Mesothelial cell of epicardium (in vitro differentiated cells): ENCODE measurements at regions not wholly inside any gene's neighbourhood (a gene's known extent, or its start where the extent isn't known, plus 50 kb on each side); places are given as distances from the start of the nearest gene placed in this dataset.
"Not testable (repeated sequence)": the region's sequence is repeated elsewhere in the genome, so short reads cannot be mapped to it uniquely, and the experiment has no call there.

Experiments
- DNase-seq, 2 experiments: peaks; one replicate each; pipeline ENCODE4 v3.0.0; 2021; ENCODE audit warnings: low spot score in 2 of 2; ENCODE audit not compliant: unreplicated experiment in 2 of 2
- H3K27ac Mint-ChIP-seq: 2 replicates; pipeline ENCODE4 v1.8.0; 2021; ENCODE audit warnings: mixed read lengths
- H3K27me3 Mint-ChIP-seq: 2 replicates; pipeline ENCODE4 v1.8.0; 2021; ENCODE audit warnings: low read depth, mixed read lengths
- H3K36me3 Mint-ChIP-seq: 2 replicates; pipeline ENCODE4 v1.8.0; 2021; ENCODE audit warnings: mixed read lengths
- H3K4me1 Mint-ChIP-seq: 2 replicates; pipeline ENCODE4 v1.8.0; 2021; ENCODE audit warnings: mixed read lengths
- H3K4me3 Mint-ChIP-seq: 2 replicates; pipeline ENCODE4 v1.8.0; 2021; ENCODE audit warnings: mild to moderate bottlenecking, moderate library complexity, mixed read lengths
- H3K9me3 Mint-ChIP-seq: 2 replicates; pipeline ENCODE4 v1.8.0; 2021; ENCODE audit warnings: mixed read lengths
- CTCF ChIP-seq: fragments of 200-600 bp; sonication (generic); IDR thresholded peaks from one replicate; pipeline ENCODE4 v1.5.0; 2021; ENCODE audit warnings: antibody characterized with exemption; ENCODE audit not compliant: unreplicated experiment

GRCh38 chr2:34785206-34785785 lies 1186.2 kb upstream of the FAM98A start:
- H3K36me3 Mint-ChIP-seq = no peaks in the 10 kb centered on the region
- no peak overlapping the region for H3K4me3 Mint-ChIP-seq
- H3K27ac Mint-ChIP-seq = no peak overlapping the region
- H3K27me3 Mint-ChIP-seq = no peaks in the 10 kb centered on the region
- no peak for TF ChIP-seq CTCF
- H3K9me3 Mint-ChIP-seq = peaks cover 6% of the 10 kb centered on the region
- DNase-seq = no peak
- no peaks in the 10 kb centered on the region for H3K4me1 Mint-ChIP-seq

GRCh38 chr2:34784701-34785100 lies 1185.6 kb upstream of the FAM98A start:
- H3K27ac Mint-ChIP-seq = no peak overlapping the region
- no peaks in the 10 kb centered on the region for H3K4me1 Mint-ChIP-seq
- no peak for TF ChIP-seq CTCF
- no peaks in the 10 kb centered on the region for H3K27me3 Mint-ChIP-seq
- no peak for DNase-seq
- H3K9me3 Mint-ChIP-seq = peaks cover 6% of the 10 kb centered on the region
- H3K4me3 Mint-ChIP-seq = no peak overlapping the region
- H3K36me3 Mint-ChIP-seq = no peaks in the 10 kb centered on the region

GRCh38 chr2:34750742-34751141 lies 1151.6 kb upstream of the FAM98A start:
- not testable (repeated sequence) for H3K36me3 Mint-ChIP-seq, H3K27ac Mint-ChIP-seq, H3K9me3 Mint-ChIP-seq, DNase-seq, H3K4me1 Mint-ChIP-seq, H3K4me3 Mint-ChIP-seq, H3K27me3 Mint-ChIP-seq

GRCh38 chr2:34747643-34748042 lies 1148.5 kb upstream of the FAM98A start:
- no peaks in the 10 kb centered on the region for H3K9me3 Mint-ChIP-seq
- no peaks in the 10 kb centered on the region for H3K36me3 Mint-ChIP-seq
- TF ChIP-seq CTCF = no peak
- DNase-seq = no peak
- H3K4me1 Mint-ChIP-seq = peaks cover 1% of the 10 kb centered on the region
- no peak overlapping the region for H3K27ac Mint-ChIP-seq
- H3K27me3 Mint-ChIP-seq = no peaks in the 10 kb centered on the region
- no peak overlapping the region for H3K4me3 Mint-ChIP-seq

GRCh38 chr2:34738691-34739090 lies 1139.6 kb upstream of the FAM98A start:
- Mint-ChIP-seq H3K27ac (no peak overlapping the region), H3K27me3 (no peaks in the 10 kb centered on the region), H3K9me3 (no peaks in the 10 kb centered on the region), H3K36me3 (no peaks in the 10 kb centered on the region), H3K4me1 (no peaks in the 10 kb centered on the region), H3K4me3 (no peak overlapping the region)
- no peak for TF ChIP-seq CTCF
- no peak for DNase-seq

- Mint-ChIP-seq H3K9me3 (no peaks in the 10 kb centered on the region), H3K36me3 (no peaks in the 10 kb centered on the region), H3K27ac (no peak overlapping the region), H3K4me3 (no peak overlapping the region), H3K4me1 (no peaks in the 10 kb centered on the region), H3K27me3 (no peaks in the 10 kb centered on the region)
- TF ChIP-seq CTCF = no peak
- DNase-seq = no peak
Observed at GRCh38 chr2:34737146-34737545, 1138.0 kb upstream of the FAM98A start.
